Right cardiac atrium (tissue), 5 donors: ENCODE measurements at regions not wholly inside any gene's neighbourhood (a gene's known extent, or its start where the extent isn't known, plus 50 kb on each side); places are given as distances from the start of the nearest gene placed in this dataset.
"Not testable (repeated sequence)": the region's sequence is repeated elsewhere in the genome, so short reads cannot be mapped to it uniquely, and the experiment has no call there.

Experiments
- ATAC-seq, 2 donors: fragments of 200-7000 bp; cut with Tn5 transposase; one replicate each; pipeline versions ENCODE4 v1.8.0 to v1.9.1; 2020; ENCODE audit warnings: moderate library complexity in 2 of 2, mild to moderate bottlenecking in 1 of 2
- DNase-seq, 3 donors: peaks; one replicate each; pipeline ENCODE4 v3.0.0-alpha.2; 2020
- H3K27ac ChIP-seq: one replicate; pipeline ENCODE4 v1.5.1; 2013; ENCODE audit warnings: mild to moderate bottlenecking, low read length, control low read depth, moderate library complexity
- H3K27me3 ChIP-seq: one replicate; pipeline ENCODE4 v1.6.1; 2013; ENCODE audit not compliant: control insufficient read depth, insufficient read depth
- H3K4me1 ChIP-seq: one replicate; pipeline ENCODE4 v1.6.1; 2013; ENCODE audit warnings: low read length; ENCODE audit not compliant: control insufficient read depth, insufficient read depth
- H3K4me3 ChIP-seq: one replicate; pipeline ENCODE4 v1.5.1; 2013; ENCODE audit warnings: low read length, control low read depth
- H3K9me3 ChIP-seq: one replicate; pipeline ENCODE4 v1.6.1; 2013; ENCODE audit warnings: low read length; ENCODE audit not compliant: control insufficient read depth
- WGBS: extraction: QIAGEN DNeasy Blood & Tissue Kit; methylation state at CpG from one replicate; pipeline ENCODE4 v1.1.7; 2013; 5-methylcytosine and 5-hydroxymethylcytosine counted together
- intact Hi-C, 4 donors: fragments of 100-400 bp; cut with DNase I; formaldehyde crosslinking; loops; one replicate each; pipeline versions ENCODE4 v1.11.0 to v1.14.0; 2022 to 2023
- donor health status: healthy with polysubstance abuse.
- donor health status: DM: no; HTN: yes; CAD: no.
- donor health status: DM: no; HTN: no; CAD: no.
- donor health status: DM: no; HTN: yes; CAD: no; lungs with severe emphysema.
- donor health status: DM: yes; HTN: yes; CAD: no.

DNA sequence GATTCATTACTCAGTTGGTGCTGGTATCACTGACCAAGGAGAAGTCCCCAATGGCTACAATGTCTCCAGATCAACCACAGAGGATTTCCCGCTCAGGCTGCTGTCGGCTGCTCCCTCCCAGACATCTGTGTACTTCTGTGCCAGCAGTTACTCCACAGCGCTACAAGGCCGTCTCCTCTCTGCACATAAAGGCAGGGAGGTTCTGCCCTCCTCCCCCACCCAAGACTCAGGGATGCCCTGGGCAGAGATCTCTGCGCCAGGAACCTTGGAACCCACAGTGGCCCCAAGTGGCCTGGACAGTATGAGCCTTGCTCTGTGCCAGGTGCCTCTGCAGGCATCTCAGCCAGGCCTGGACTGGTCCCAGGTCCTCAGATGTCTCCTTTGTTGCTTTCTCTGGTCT, 193.4 kb upstream of the PRSS58 start:
- no peak overlapping the region for H3K27ac ChIP-seq
- no peak overlapping the region for H3K4me3 ChIP-seq
- DNase-seq (peak in 1 of 3 donors; percentile 40), ATAC-seq (peak in 1 of 2 donors; percentile 36)
- H3K9me3 ChIP-seq: no peaks in the 10 kb centered on the region
- H3K27me3 ChIP-seq: no peaks in the 10 kb centered on the region
- no peaks in the 10 kb centered on the region for H3K4me1 ChIP-seq
- WGBS: 64% methylated on average over 5 of the region's 5 CpGs
- intact Hi-C loops: no loop called here

DNA sequence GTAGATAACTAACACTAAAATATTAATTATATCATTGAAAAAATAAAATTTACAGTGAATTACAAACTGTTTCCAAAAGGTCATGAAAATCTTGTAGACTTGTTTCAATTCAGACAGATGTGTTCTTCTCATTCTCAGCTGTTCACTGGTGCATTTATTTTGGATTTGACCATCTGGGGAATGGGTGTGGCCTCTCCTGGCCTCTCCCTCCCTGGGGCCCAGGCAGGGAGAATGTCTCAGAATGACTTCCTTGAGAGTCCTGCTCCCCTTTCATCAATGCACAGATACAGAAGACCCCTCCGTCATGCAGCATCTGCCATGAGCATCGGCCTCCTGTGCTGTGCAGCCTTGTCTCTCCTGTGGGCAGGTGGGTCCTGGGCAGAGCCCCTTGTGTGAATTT, 192.8 kb upstream of the PRSS58 start:
- DNase-seq (no peak), ATAC-seq (no peak)
- no peak overlapping the region for H3K4me3 ChIP-seq
- WGBS: 90% methylated on average over 2 of the region's 2 CpGs
- H3K9me3 ChIP-seq: no peaks in the 10 kb centered on the region
- intact Hi-C loops: no loop called here
- H3K27ac ChIP-seq: no peak overlapping the region
- H3K4me1 ChIP-seq: no peaks in the 10 kb centered on the region
- H3K27me3 ChIP-seq: no peaks in the 10 kb centered on the region

DNA sequence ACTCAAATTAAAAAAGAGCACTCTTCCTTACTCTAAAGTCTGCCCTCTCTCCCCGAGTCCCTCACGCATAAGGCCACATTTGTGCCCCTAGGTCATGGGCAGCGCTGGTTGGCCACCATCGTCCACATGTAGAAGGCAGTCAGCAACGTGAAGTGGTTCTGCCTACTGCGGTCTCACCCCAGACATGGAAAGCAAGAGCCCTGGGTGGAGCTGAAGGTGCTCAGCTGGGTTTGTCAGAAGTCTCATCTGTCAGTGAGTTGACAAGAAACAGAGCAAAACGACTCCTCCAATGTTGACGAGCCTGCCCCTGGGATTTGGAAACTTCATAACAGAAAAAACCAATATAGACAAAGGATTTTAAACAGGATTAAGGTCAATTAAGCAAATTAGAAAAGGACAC, 192.3 kb upstream of the PRSS58 start:
- H3K27ac ChIP-seq: no peak overlapping the region
- H3K9me3 ChIP-seq: no peaks in the 10 kb centered on the region
- WGBS: 58% methylated on average over 8 of the region's 8 CpGs
- H3K4me3 ChIP-seq: no peak overlapping the region
- ATAC-seq: no peak
- DNase-seq: no peak
- no peaks in the 10 kb centered on the region for H3K27me3 ChIP-seq
- intact Hi-C loops: no loop called here
- no peaks in the 10 kb centered on the region for H3K4me1 ChIP-seq

DNA sequence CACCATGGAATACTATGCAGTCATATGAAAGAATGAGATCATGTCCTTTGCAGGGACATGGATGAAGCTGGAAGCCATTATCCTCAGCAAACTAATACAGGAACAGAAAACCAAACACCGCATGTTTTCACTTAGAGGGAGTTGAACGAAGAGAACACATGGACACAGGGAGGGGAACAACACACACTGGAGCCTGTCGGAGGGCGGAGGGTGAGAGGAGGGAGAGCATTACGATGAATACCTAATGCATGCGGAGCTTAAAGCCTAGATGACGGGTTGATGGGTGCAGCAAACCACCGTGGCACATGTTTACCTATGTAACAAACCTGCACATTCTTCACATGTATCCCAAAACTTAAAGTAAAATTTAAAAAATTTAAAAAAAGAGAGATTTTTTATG, 191.0 kb upstream of the PRSS58 start:
- 88% methylated on average over 8 of the region's 8 CpGs for WGBS

DNA sequence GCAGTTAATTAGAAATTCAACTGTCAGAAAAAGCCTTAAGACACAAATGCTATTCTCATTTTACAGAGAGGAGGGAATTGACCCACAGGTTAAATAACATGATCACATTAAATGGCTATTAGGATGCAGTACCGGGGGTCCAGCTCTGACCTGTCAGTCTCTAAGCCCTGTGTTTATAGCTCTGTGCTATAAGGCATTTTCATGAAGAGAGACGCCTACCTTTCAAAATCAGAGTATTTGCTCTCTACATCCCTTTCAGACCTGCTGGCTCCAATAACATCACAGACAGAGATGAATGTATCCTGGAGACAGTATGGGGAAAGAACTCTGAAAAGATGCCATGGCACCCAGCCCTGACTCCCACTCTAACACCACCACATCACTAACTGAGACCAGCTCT, 189.9 kb upstream of the PRSS58 start:
- H3K9me3 ChIP-seq: no peaks in the 10 kb centered on the region
- DNase-seq (no peak), ATAC-seq (no peak)
- H3K4me3 ChIP-seq: no peak overlapping the region
- 71% methylated on average over 2 of the region's 2 CpGs for WGBS
- intact Hi-C loops: no loop called here
- H3K4me1 ChIP-seq: no peaks in the 10 kb centered on the region
- H3K27ac ChIP-seq: no peak overlapping the region
- H3K27me3 ChIP-seq: no peaks in the 10 kb centered on the region

More for the DNA sequence above, 191.0 kb upstream of the PRSS58 start:
- H3K9me3 ChIP-seq, H3K4me3 ChIP-seq, ATAC-seq, DNase-seq, intact Hi-C loops, H3K4me1 ChIP-seq, H3K27me3 ChIP-seq, H3K27ac ChIP-seq: not testable (repeated sequence)

DNA sequence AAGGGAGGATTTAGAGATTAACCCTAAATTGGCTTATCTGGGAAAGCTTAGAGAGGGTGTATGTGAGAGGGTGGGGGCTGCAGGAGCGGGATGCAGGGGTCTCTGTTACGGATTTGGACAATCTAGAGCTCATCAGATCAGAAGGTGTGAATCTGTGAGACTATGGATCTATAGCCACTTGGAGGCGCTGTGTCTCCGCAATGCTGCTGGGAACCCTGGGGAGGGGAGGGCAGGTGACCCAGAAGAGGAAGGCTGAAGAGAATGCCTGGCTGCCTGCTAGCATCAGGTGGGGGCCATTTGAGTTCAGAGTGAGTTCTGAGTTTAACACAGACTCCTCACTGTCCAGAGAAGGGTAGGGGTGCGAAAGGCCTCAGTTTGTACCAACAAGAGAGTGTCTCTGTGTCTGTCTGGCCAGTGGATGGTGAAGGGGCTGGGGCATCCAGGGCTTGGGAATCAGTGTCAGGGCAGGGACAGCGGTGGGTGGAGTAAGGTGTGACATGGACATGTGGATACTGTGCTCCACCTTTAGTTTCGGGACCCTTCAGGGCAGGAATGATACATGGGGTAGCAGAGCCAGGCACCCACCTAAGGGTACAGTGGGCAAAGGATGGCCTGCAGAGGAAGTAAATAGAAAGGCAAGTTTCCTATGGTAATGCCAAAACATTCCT, 187.3 kb upstream of the PRSS58 start:
- DNase-seq (no peak), ATAC-seq (no peak)
- H3K4me3 ChIP-seq: no peak overlapping the region
- no peaks in the 10 kb centered on the region for H3K9me3 ChIP-seq
- H3K27me3 ChIP-seq: no peaks in the 10 kb centered on the region
- H3K4me1 ChIP-seq: no peaks in the 10 kb centered on the region
- intact Hi-C loops: no loop called here
- 60% methylated on average over 7 of the region's 7 CpGs for WGBS
- no peak overlapping the region for H3K27ac ChIP-seq

DNA sequence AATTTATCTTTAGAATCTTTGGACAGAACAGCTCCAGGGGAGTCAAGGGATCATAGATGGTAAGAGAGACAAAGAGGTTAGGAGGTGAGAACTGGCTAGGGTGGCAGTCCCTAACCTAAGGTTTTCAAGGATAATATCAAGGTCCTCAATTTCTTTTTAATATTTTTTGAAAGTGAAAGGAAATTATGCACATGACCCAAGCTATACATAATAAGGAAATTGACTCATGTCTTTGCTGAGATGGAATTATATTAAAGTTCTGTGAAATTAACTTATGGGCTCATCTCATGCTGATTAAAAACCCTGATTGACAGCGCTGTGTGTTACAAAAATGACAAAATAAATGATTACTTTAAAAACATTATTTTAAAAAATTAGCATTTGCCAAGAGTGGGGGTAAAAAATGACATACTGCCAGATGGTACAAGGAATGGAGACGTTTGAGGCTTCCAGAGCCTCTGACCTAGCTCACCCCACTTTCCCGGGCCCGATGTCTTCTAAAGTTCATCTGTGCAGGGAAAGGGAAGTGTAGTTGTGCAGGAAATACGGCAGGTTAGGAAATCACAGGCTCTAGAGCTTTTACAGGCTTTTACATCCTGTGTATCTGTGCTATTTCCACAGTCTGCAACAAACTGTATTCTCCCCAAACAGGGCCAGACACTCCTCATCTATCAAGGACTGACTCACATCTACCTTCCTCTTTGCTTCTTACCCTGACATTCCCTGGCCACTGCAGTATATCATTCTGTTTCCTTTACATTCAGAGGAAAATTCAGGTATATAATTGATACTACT, 185.6 kb upstream of the PRSS58 start:
- ATAC-seq (no peak), DNase-seq (no peak)
- WGBS: 43% methylated on average over 5 of the region's 5 CpGs
- no peaks in the 10 kb centered on the region for H3K4me1 ChIP-seq
- intact Hi-C loops: no loop called here
- H3K9me3 ChIP-seq: no peaks in the 10 kb centered on the region
- no peak overlapping the region for H3K4me3 ChIP-seq
- H3K27ac ChIP-seq: no peak overlapping the region
- no peaks in the 10 kb centered on the region for H3K27me3 ChIP-seq

DNA sequence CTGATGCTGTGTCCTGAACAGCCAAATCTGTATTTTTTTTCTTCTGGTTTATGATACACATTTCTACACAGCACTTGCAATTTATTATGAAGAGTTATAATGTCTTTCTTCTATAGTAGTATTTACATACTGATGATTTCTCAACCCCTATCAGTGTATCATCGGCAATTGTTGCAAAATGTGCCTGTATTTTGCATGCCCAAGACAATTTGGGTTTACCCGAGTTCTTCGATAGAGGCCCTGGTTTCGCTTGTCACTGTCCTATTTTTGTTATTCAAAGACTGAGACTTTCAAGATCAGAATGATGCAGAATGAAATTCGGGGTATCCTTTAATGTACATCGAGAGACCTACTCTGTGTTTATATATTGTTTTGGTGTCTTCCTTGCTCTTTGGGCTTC, 184.5 kb upstream of the PRSS58 start:
- Histone ChIP-seq H3K4me3 (no peak overlapping the region), H3K27ac (no peak overlapping the region), H3K27me3 (no peaks in the 10 kb centered on the region), H3K4me1 (no peaks in the 10 kb centered on the region), H3K9me3 (no peaks in the 10 kb centered on the region)
- ATAC-seq (no peak), DNase-seq (no peak)
- WGBS: 87% methylated on average over 6 of the region's 6 CpGs
- intact Hi-C loops: no loop called here

DNA sequence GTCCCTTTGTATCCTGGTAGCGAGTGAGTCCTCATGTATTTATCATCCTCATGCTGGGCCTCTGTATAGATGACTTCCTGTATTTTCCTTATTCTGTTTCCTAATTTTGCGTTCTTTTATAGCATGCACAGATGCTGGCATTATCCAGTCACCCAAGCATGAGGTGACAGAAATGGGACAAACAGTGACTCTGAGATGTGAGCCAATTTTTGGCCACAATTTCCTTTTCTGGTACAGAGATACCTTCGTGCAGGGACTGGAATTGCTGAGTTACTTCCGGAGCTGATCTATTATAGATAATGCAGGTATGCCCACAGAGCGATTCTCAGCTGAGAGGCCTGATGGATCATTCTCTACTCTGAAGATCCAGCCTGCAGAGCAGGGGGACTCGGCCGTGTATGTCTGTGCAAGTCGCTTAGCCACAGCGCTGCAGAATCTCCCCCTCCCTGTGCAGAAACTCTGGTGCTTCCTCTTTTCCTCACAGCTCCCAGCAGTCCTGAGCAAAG, 183.1 kb upstream of the PRSS58 start:
- intact Hi-C loops: no loop called here

DNA sequence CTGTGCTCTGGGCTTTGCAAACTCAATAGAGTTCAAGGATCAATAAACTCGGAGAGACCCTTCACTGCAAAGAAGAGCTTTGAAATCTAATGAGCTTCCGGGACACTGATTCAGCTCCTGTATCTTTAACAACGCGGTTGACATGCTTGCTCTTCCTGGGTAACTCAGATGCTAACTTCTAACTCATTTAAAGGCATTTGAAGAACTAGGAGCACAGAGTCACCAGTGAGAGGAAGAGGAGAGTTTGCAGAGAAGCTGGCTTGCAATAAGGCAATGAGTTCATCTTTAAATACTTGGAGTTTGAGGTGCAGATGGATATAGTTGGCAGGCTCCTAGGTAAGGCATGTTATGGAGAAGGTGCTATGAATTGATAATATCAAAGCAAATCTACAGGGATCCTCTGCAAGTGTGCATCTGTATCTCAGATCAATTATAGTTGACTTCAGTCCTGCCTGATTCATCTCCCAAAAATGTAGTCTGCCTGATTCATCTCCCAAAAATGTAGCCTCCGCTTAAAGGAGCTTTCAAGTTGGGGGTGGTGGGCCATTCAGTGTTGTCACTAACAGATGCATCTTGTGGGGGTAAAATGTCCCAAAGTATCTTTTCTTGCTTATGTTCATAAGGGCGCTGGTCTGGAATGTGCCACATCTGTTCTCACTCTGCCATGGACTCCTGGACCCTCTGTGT, 182.5 kb upstream of the PRSS58 start:
- Histone ChIP-seq H3K9me3 (no peaks in the 10 kb centered on the region), H3K4me3 (no peak overlapping the region), H3K27me3 (no peaks in the 10 kb centered on the region), H3K27ac (no peak overlapping the region), H3K4me1 (no peaks in the 10 kb centered on the region)
- no peak for DNase-seq
- 75% methylated on average over 6 of the region's 6 CpGs for WGBS
- ATAC-seq: no peak
- intact Hi-C loops: no loop called here

More for the DNA sequence above, 183.1 kb upstream of the PRSS58 start:
- no peaks in the 10 kb centered on the region for H3K4me1 ChIP-seq
- no peaks in the 10 kb centered on the region for H3K9me3 ChIP-seq
- ATAC-seq: peak in 1 of 2 donors; percentile 31
- H3K27me3 ChIP-seq: no peaks in the 10 kb centered on the region
- H3K27ac ChIP-seq: no peak overlapping the region
- no peak overlapping the region for H3K4me3 ChIP-seq
- WGBS: 48% methylated on average over 9 of the region's 9 CpGs
- DNase-seq: no peak

DNA sequence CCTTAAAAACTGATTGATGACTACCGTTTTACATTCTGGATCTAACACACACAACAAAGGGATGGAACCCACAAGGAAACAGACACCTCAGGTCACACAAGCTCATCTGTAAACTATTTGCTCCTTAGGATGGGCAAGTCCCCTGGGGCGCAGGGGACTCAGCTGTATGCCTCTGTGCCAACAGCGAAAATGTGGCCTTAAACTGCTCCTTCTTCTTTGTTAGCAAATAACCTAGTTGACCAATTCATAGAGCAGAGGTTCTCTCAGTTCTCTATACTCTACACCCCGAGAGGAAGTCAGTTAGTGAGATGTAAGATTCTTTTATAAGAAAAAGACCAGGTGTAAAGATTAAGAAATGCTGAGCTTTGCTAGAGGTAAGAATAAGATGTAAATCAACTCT, 181.9 kb upstream of the PRSS58 start:
- intact Hi-C loops: no loop called here
- 82% methylated on average over 4 of the region's 4 CpGs for WGBS
- Histone ChIP-seq H3K4me3 (no peak overlapping the region), H3K9me3 (no peaks in the 10 kb centered on the region), H3K27me3 (no peaks in the 10 kb centered on the region), H3K4me1 (no peaks in the 10 kb centered on the region), H3K27ac (no peak overlapping the region)
- DNase-seq: no peak
- ATAC-seq: no peak
